NCI-H2227 (cell line): ENCODE measurements at regions not wholly inside any gene's neighbourhood (a gene's known extent, or its start where the extent isn't known, plus 50 kb on each side); places are given as distances from the start of the nearest gene placed in this dataset.

ENCODE experiments used
- DNase-seq: peaks from one replicate; lab custom pipeline; 2025; ENCODE audit not compliant: unreplicated experiment; lab: John Stamatoyannopoulos, UW

DNA sequence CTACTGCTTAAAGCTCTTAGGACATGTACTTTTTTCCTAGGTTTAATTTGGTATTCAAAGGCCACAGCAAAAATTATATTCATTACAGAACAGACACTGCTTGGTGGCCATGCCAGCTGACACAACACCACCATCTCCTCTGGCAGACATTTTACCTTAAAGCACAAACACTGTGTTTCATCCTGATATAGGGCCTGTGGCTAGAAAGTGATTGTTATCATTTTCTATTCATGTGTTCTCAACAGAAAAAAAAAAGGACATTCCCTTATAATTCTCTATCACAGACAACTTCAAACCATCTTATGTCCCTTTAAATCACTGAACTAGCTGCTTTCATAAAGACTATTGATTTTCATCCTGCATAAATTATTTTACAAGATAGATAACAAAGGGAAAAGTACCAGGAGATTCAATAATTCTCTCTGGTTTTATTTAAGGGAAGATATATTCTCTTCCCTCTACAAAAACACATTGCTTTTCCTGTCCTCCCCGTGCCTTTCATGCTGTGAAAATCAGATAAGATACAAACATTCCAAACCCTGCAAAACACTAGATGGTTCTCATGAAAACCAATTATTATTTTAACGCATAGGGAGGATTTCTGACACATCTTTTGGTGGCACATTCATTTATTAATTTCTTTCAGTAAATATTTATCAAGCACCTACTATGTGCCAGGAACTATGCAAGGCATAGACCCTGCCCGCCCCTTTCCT lies 139.3 kb upstream of the TMCC3 start:
- no peak for DNase-seq

GRCh38 chr12:94788298-94788697 lies 137.9 kb upstream of the TMCC3 start:
- DNase-seq, result no peak

DNA sequence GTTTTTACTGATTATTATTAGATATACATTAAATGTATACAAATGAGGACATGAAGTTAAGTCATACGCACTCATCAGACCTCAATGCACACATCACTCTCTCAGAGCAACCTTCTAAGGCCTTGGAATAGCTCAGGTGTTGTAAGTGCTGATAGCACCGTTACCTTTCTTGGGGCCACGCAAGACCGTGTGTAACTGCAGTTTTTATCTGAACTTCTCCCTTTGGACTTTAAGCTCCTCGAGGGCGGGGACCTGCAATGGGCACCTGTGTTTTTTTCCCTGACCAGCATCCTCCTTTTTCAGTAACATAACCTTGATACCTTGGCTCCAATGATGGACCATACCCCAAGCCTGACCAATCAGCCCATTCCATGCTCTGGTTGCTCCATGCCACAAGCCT lies 136.5 kb upstream of the TMCC3 start:
- DNase-seq, result no peak

- no peak for DNase-seq
Measured at GRCh38 chr12:94783862-94784261, 133.5 kb upstream of the TMCC3 start.

GRCh38 chr12:94783343-94783742 lies 133.0 kb upstream of the TMCC3 start:
- DNase-seq, result no peak

- no peak for DNase-seq
Measured at GRCh38 chr12:94781835-94782234, 131.5 kb upstream of the TMCC3 start.

GRCh38 chr12:94779485-94779884 lies 129.1 kb upstream of the TMCC3 start:
- no peak for DNase-seq

- no peak for DNase-seq
Measured at GRCh38 chr12:94777936-94778335, 127.6 kb upstream of the TMCC3 start.

- no peak for DNase-seq
Measured at GRCh38 chr12:94775710-94776109, 125.4 kb upstream of the TMCC3 start.

GRCh38 chr12:94771741-94772140 lies 121.4 kb upstream of the TMCC3 start:
- DNase-seq, result no peak

GRCh38 chr12:94771199-94771598 lies 120.8 kb upstream of the TMCC3 start:
- DNase-seq, result no peak

GRCh38 chr12:94770791-94771190 lies 120.4 kb upstream of the TMCC3 start:
- no peak for DNase-seq

- DNase-seq, result no peak
Measured at GRCh38 chr12:94769776-94770759, 119.7 kb upstream of the TMCC3 start.

GRCh38 chr12:94769047-94769420 lies 118.7 kb upstream of the TMCC3 start:
- no peak for DNase-seq

GRCh38 chr12:94768398-94769046 lies 118.2 kb upstream of the TMCC3 start:
- DNase-seq, result no peak

DNA sequence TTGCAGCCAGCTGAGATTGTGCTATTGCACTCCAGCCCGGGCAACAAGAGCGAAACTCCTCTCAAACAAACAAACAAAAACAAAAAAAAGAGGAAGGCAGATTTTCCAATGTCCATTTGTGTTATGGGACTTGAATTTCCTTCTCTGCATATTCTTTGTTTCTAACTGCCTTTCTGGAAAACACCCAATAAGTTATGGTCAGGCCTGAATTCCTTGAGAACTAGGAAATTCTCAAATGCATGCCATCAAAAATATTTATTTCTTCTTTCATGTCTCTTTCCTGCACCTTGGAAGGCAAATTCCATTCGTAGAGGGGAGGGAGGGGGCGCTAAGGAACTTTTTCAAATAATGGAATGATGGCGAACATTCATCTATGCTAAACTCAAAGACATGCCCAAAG lies 117.6 kb upstream of the TMCC3 start:
- DNase-seq, result no peak

DNA sequence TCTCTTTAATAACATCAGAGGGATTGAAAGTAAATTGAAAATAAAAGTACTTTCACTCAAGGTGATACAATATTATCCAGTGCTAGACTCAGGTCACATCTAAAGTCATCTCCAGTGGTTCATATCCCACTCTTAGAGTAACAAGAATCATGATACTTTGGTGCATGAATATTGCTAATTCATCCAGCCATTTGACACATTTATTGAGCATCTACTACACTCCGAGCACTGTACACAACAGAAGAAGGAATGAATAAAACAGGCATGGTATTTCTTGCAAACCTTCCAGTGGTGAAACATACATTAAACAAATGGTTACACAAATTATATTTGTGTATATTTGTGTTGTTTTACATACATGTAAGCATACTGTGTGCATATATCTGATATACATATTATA lies 116.0 kb upstream of the TMCC3 start:
- DNase-seq, result no peak

GRCh38 chr12:94763462-94763861 lies 113.1 kb upstream of the TMCC3 start:
- no peak for DNase-seq

GRCh38 chr12:94762943-94763342 lies 112.6 kb upstream of the TMCC3 start:
- DNase-seq, result no peak

DNA sequence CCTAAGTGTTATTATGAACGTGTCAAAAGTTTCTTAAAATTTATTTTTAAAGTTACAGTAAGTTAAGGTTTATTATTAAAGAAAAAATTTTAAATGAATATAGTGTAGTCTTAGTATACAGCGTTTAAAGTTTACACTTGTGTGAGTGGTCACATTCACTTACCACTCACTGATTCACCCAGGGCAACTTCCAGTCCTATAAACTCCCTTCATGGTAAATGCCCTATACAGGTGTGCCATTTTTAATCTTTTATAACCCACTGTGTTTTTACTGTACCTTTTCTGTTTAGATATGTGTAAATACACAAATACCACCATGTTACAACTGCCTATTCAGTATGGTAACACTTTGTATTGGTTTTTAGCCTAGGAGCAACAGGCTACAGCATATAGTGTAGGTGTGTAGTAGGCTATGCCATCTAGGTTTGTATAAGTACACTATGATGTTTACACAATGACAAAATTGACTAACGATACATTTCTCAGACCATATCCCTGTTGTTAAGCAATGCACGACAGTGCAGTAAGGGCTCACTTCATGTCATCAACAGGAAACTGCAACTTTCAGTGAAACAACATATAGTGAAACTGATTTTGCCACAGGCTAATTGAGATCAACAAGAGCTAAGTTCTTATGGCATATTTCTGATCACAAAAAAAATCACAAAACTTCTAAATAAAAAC lies 112.0 kb upstream of the TMCC3 start:
- DNase-seq, result no peak

DNA sequence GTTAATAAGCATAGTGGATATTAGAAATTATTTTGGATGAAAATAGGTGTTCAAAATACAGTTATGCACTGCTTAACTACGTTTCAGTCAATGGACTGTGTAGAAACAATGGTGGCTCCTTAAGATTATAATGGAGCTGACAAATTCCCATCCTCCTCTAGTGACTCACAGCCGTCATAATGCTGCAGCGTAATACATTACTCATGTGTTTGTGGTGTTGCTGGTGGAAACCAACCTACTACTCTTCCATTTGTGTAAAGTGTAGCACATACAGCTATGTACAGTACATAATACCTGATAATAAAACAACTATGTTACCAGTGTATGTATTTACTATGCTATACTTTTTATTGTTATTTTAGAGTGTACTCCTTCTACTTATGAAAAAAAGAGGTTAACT lies 111.2 kb upstream of the TMCC3 start:
- DNase-seq, result no peak
